HG02678 (cell line): ENCODE measurements at regions not wholly inside any gene's neighbourhood (a gene's known extent, or its start where the extent isn't known, plus 50 kb on each side); places are given as distances from the start of the nearest gene placed in this dataset.
"Not testable (repeated sequence)": the region's sequence is repeated elsewhere in the genome, so short reads cannot be mapped to it uniquely, and the experiment has no call there.

Experiments used
- ATAC-seq: cut with Tn5 transposase; IDR thresholded peaks from one replicate; pipeline ENCODE4 v1.9.1; 2021; ENCODE audit warnings: mild to moderate bottlenecking, moderate library complexity; ENCODE audit not compliant: unreplicated experiment

DNA sequence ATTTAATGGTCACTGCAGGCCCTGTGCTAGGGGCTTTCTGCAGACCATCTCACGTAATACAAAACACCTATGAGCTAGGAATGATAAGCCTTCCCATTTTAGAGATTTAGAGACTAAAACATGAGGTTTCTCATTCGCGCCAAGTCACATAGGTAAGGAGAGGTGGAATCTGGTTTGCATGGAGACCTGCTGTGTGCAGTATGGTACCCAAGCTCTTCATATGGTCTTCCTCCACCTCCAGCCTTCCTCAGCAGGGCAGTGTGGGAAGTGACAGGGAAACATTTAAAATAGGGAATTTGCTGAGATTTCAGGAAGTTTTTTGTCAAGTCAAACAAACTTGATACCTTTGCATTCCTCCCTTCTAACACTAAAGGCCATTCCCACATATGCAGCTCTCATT lies 337.6 kb downstream of the IL20RB start:
- no peak for ATAC-seq

DNA sequence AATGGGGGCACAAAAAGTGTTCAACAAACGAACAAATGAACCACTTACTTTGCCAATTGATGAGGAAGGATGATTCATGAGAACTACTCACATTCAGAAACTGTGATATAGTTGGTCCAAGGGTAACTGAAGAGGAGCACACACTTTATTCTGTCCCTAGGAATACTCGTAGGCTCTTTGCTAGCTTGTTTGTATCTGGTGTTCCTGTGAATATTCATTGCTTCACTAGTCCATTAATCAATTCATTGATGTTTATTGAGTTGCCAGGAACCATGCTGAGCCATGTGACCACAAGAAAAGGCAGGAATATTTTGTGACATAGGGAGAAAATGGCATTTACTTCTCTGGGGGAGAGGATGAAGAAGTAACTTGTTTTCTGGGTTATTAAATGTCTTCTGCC lies 338.3 kb downstream of the IL20RB start:
- no peak for ATAC-seq

DNA sequence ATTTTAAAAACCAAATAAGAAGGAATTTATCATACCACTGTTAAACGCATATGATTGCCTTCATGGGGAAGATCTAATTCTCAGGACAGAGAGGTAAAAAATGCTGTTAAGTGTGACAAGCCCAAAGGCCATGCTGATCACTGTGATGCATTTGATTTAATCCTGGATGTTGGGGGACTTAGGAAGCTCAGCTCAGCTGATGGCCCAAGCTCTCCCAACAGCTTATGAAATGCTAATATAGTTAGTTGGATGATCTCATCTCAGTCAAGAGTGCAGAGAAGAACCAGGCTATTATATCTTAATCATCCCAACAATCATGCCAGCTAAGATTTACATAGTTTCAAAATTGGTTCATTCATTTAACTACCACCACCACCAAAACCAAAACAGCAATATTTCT lies 340.0 kb downstream of the IL20RB start:
- ATAC-seq, result no peak

DNA sequence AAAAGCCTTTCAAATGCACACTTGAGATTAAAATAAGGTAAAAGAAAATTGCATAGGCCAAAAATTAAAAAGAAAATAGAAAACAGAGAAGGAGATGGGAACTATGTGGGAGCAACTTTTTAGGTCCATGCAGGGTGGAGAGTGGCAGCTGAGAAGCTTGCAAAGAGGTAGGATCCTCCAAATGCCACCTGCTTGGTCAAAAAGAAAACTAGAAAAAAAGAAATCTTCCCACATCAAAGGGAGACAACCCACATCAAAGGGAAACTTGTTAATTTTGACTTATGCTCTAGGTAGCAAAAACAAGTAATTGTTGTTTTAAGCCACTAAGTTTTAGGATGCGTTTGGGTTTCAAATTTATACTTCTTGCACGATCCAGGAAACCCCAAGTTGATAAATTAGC lies 342.9 kb downstream of the IL20RB start:
- no peak for ATAC-seq

DNA sequence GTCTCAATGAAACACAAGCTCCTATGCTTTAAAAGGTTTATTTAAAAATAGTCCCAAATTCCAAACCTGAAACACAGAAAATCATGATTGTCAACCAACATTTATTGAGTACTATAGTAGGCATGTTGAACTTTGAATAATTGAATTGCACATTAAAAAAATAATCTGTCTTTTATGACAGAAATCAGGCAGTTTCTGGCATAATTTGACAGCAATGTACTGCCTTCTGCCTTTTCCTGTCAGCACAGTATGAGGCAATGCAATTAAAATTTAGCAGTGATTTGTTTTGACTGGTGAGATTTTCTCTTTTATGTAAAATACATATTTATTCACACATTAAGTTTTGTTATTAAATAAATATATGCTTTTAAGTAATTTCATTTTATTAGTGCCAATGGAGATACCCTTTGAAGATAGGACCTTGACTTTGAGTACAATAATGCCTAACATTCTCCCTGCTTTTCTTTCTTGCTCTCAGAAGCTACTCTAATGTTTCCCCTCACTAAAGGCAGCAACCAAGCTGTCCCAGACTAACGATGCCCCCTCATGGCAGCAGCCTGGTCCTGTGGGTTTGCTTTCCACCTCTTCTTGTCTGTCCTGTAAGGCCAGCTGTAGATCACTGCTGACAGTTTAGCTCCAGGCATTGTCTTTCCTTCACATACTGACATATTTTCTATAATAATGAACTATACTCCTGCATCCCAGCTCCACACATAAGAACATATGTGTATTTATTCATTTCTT lies 346.7 kb downstream of the IL20RB start:
- no peak for ATAC-seq

DNA sequence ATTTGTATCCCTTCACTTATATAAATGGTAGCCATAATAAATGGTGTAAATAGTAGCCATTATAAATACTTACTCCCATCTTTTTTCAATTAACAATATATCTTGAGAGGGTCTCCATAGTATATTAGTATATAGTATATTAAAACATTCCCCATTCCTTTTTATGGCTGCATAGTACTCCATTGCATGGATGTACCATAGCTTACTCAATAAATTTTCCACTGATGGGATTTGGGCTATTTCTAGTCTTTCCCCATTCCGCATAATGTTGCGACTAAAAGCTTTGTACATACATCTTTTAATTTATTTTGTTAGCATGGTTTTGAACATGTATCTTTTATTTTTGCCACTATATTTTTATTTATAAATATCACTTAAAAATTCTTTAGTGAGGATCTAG lies 366.3 kb downstream of the IL20RB start:
- ATAC-seq, result no peak

DNA sequence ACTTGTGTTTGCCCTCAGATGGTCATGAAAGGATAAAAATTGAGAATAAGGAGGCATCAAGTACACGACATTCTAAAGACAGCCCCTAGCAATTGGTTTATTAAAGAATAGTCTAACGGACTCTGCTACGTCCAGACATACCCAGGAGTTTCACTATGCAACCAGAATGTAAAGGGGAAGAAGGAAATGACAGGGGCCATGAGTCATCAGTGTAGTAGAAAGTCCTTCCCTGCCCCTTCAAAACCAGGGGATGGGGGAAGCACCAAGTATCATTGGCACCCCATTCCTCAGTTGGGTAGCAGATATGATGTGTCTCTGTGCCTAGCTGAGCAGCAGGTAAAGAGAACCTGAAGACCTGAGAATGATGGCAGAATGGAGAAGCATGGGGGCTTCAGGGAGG lies 367.4 kb downstream of the IL20RB start:
- no peak for ATAC-seq

DNA sequence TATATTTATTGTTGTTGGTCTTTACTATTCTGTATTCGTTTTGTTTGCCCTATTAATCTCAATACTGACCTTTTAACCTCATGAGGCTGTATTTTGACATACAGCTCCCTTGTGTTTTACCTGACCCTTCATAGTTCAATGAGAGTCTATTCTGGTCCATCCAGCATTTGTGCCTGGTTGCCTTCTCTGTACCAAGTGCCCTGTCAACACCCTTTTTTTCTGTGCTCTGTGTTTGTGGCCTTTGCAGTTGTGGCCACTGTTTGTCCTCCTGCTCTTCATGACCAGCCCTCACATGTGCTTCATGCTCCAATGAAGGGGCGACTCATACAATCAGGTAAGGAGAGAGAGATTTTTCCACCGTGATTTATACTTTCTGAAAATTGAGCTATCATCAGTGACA lies 368.2 kb downstream of the IL20RB start:
- ATAC-seq, result no peak

DNA sequence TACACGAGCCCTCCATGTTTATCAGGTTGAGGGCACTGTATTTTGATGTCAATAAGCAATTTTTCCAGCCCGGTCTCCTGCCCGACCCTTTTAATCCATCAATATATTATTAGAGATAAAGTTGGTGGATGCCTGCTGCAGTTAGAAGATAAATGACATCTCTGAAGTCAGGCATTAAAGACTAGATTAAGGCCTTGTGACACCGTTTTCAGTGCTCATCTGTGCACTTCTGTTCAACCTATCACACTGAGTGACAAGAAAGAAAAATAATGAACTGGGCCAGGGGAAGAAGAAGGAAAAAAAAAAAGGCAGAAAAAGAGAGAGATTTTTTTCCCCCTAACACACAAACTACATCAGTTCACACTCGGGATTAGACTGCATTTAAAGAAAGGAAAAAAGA lies 371.8 kb downstream of the IL20RB start:
- no peak for ATAC-seq

DNA sequence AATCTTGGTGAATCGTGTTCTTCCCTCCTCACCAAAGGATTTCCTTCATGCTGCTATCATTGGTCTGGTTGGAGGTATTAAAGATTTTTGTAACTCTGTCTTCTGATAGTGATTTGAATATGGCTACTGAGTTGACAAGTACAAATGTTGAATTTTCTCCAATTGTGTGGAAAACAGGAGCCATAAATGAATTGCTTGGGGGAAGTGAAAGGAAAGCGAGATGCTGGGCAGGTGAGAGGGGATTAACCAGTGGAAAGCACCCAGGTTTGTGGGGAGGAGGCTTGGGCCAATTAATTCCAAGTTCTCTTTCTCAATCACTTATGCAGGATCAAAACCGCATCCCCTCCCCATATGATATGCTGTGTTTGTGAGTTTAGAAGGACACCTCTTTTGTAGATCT lies 372.5 kb downstream of the IL20RB start:
- ATAC-seq, result no peak

DNA sequence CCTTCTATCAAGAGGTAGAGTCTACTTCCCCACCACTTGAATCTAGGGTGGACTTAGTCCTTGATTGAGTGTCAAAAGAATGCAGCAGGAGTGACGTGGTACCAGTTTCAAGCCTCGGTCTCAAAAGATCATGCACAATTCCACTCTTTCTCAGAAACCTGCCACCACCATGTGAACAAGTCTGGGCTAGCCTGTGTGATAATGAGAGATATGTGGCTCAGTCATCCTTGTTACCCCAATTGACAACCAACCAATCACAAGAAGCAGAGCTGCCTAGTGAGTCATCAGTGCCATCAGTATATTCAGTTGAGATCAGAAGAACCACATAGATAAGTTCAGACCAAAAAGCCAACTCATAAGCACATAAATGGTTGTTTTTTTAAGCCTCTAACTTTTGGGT lies 374.5 kb downstream of the IL20RB start:
- no peak for ATAC-seq

DNA sequence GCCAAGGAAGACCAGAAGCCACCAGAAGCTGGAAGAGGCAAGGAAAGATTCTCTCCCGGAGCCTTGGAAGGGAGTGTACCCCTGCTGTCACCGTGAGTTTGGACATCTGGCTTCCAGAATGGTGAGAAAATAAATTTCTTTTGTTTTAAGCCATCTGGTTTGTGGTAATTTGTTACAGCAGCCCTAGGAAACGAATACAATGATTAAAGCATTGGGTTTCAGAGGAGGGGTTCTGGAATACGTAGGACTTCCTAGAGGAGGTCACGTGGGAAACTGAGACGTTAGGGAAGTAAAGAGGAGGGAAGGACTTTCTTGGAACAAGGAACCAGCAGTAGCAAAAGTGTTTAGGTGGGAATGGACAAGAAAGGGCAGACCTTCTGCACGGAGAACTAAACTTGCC lies 377.7 kb downstream of the IL20RB start:
- no peak for ATAC-seq

DNA sequence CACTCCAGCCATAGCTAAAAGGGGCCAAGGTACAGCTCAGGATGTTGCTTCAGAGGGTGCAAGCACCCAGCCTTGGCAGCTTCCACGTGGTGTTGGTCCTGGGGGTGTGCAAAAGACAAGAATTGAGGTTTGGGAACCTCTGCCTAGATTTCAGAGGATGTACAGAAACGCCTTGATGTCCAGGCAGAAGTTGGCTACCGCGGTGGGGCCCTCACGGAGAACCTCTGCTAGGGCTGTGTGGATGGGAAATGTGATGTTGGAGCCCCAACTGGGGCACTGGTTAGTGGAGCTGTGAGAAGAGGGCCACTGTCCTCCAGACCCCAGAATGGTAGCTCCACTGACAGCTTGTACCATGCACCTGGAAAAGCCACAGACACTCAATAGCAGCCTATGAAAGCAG lies 380.6 kb downstream of the IL20RB start:
- ATAC-seq, result not testable (repeated sequence)

DNA sequence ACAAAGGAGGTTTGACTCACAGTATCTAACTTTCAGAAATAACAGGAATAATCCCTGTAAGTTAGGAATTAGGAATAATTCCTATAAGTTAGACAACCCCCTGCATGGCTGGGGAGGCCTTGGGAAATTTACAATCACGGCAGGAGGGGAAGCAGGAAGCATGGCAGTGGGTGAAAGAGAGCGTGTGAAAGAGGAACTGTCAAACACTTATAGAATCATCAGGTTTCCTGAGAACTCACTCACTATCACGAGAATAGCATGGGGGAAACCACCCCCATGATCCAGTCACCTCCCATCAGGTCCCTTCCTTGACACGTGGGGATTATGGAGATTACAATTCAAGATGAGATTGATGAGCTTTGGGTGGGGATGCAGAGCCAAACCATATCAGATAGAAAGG lies 385.5 kb downstream of the IL20RB start:
- ATAC-seq, result no peak

DNA sequence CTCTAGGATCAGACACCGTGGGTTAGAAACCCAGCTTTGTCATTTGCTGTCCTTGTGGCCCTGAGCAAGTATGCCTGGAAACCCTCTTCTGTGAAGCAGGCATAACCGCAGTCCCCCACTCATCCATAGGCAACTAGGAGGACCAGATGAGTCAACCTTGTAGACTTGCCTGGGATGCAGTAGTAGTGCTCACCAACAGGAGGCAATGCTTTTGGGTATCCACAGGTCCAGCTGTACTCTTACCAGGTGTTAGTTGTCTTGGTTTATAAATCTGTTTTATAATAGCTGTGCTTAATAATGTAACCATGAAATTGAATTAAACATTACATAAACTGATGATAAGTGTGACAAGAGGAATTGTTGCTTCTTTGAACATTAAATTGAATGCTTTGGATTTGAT lies 389.3 kb downstream of the IL20RB start:
- ATAC-seq, result no peak

DNA sequence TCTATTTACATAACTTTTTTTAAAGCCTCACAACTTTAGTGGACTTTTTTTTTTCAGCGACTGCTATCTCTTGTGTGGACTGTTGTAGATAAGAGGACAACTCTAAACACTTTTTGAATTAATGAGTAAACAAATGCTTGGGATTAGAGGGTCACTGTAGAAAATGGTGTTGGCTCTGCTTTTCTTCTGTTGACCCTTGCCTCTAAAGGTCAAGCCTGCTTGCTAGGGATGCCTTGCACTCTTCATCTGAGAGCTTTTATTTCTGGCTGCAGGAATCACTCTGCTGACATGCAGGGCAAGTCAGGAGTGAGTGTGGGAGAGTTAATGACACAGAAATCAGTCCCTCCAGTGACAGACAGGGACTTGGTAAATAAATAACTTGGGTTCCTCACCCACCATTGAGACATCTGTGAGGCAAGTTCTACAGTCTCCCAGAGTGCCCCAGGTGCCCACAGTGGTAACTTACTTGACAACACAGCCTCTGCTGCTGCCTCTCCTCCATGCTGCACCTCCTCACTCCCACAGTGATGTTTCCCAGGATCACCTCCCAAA lies 390.1 kb downstream of the IL20RB start:
- no peak for ATAC-seq

DNA sequence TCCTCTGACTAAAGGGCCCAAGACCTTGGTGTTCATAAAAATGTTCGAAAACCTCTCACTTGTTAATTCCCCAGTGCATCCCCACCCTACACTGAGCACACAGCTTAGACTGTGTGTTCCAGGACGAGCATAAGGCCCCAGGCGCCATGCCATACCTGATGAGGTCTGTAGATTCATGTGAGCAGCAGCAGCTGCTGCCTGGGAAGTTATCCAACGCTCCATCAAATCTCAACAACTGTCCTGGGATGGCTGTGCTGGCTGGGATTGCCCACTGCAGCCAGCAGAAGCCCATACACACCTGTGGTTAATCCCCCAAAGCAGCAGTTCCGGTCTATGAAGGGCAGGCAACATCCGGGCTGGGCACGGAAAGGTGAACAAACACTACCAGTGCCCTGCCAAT lies 391.2 kb downstream of the IL20RB start:
- ATAC-seq, result no peak

DNA sequence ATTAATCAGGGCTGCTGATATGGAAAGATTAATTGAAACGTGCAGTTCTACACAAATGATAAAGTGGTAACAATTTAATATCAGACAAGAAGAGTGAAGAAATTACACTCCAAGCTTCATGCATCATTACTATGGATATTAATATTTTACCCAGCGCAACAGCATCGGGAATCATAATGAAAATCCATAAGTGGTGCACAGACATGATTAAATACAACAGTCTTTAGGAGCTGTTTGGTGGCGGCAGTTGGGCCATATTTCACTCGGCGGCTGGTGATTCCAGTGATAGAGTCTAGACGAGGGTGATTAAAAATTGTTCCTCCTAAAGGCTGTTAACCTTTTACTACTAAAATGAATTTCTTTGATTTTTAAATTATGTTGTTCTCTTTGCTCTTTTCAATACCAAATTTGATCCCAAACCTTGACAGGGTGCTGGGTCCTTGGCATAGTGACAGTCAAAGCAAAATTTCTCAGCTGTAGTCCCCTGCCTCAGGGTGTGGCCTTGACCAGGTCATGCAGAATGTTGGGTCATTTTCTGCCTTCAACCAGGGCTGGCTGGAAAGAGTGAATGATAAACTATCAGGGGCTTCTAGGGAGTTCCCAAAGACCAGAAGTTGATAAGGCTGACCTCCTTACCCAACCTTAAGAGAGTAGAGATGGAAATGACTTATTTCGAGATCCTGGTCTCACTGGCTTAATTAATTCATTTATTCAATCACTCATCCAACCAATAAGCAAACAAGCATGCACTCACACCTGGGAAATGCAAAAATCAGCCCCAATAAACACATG lies 392.0 kb downstream of the IL20RB start:
- ATAC-seq, result peak; percentile 50

DNA sequence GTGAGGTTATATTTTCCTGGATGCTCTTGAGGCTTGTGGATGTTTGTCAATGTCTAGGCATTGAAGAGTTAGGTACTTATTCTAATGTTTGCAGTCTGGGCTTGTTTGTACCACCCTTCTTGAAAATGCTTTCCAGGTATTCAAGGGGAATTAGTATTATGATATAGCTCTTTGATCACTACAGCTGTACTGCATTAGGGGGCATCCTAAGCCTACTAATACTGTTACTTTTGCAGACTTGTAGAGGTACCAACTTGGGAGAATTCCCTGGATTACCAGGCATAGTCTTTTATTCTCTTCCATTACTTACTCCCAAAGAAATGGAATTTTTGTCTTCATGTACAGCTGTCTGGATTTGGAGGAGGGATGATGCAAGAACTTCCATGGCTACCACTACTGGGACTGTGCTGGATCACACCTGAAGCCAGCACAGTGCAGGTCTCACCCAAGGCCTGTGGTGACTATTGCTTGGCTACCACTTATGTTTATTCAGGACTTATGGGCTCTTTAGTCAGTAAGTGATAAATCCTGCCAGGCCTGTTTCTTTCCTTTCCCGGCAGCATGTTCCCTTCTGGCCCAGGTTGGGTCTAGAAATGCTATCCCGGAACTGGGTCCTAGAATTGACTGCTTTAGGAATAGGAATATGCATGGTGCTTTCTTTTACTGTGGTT lies 402.9 kb downstream of the IL20RB start:
- no peak for ATAC-seq

DNA sequence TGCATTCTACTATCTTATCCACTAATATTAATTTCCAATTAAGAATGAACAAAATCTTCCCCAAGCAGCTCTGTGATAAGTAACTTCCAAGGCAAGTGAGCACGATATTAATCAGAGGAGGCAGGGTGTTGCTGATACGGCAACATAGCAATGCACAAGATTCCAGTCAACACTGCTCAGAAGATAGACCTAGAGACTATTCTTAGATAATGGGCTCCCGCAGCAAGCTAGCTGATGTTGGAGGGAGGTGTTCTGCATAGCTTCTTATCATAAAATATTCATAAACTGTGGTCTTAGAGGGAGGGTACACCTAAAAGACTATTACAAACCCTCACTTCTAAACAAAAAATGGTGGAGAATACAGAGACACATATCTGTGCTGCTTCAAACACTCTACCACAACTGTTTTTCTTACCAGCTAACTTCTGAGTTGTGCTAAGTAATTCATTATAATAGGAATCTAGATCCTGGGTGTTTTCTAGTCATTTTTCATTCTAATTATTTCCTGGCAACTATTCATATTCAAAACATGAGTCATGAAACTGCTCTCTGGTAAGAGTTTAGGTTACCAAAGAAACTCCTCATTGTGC lies 382.0 kb upstream of the SOX14 start:
- no peak for ATAC-seq

DNA sequence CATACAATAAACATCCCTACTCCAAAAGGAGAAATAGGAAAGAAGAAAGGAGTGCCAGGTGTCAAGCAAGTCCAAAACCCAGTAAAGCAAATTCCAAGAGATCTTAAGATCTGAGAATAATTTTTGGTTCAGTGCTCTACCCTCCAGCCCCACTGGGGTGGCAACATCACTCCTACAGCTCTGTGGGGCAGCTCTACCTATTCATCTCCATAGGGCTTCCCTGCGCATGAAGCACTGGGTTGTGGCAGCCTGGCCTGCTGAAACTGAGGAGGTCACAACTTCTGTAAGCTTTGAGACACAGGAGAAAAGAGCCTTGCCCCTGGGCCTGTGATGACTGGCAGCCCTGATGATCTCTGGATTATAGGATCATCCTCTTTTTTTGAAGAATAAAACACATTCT lies 378.2 kb upstream of the SOX14 start:
- no peak for ATAC-seq
